VCaP (cell line): ENCODE measurements at regions not wholly inside any gene's neighbourhood (a gene's known extent, or its start where the extent isn't known, plus 50 kb on each side); places are given as distances from the start of the nearest gene placed in this dataset.

Experiments used
- H3K27ac ChIP-seq: fragments of 450-650 bp; 2 replicates; pipeline ENCODE4 v1.5.1; 2017
- TF ChIP-seq, protein P1 (sequence below): fragments of 450-650 bp; conservative IDR thresholded peaks from 2 replicates; pipeline ENCODE4 v1.5.1; 2017; ENCODE audit warnings: mild to moderate bottlenecking, moderate library complexity

DNA sequence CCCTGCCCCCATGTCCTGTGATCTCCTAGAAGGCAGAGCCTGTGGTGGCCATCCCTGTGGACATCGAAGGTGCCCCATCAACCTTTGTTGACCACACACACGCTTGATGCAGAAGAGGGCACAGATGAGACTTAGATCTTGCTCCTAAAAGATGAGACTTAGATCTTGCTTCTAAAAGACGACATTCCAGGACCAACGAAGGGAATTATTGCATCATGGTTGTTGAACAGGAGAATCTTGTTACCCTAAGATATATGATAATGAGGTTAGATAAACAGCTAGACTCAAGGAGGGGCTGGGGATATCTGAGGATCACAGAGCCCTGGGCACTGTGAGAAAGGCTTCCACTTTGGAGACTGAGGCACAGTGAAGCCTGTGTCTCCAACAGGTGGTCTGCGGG is 91.1 kb upstream of the WSCD2 start:
- no peak overlapping the region for H3K27ac ChIP-seq
- TF ChIP-seq, protein P1, sequence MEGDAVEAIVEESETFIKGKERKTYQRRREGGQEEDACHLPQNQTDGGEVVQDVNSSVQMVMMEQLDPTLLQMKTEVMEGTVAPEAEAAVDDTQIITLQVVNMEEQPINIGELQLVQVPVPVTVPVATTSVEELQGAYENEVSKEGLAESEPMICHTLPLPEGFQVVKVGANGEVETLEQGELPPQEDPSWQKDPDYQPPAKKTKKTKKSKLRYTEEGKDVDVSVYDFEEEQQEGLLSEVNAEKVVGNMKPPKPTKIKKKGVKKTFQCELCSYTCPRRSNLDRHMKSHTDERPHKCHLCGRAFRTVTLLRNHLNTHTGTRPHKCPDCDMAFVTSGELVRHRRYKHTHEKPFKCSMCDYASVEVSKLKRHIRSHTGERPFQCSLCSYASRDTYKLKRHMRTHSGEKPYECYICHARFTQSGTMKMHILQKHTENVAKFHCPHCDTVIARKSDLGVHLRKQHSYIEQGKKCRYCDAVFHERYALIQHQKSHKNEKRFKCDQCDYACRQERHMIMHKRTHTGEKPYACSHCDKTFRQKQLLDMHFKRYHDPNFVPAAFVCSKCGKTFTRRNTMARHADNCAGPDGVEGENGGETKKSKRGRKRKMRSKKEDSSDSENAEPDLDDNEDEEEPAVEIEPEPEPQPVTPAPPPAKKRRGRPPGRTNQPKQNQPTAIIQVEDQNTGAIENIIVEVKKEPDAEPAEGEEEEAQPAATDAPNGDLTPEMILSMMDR: no peak

DNA sequence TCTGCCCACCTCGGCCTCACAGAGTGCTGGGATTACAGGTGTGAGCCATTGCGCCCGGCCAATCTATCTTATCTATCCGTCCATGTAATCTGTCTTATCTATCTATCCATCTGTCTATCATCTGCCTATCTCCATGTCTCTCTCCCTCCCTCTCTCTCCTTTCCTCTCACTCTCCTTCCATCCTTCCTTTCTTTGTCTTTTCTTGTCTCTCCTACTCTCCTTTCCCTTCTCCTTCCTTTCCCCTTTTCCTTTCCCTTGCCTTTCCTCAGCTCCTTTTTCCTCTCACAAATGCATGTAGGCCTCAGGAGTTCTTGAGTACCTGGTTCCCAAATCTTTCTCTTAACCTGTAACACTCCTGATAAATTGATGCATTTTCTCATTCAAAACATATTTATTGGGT is 89.3 kb upstream of the WSCD2 start:
- H3K27ac ChIP-seq: no peak overlapping the region
- TF ChIP-seq, protein P1: no peak

DNA sequence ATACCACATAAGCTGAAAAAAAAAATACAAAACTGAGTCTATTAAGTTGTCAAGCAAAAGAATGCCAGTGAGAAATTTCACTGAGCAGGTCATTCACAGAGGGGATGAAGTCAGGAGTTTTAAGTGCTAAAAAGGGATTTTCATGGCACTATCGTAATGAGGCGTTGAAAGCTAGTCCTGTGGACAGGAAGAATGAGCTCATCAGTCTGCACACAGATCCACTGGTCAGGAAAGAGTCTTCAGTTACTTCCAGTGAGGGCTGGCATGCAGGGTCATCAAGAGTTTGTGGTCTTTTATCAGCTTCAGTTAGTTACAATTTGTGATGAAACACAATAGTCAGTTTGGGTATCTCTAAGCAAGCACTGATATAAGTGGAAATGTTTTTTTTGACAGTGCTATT is 88.1 kb upstream of the WSCD2 start:
- TF ChIP-seq, protein P1: no peak
- H3K27ac ChIP-seq: no peak overlapping the region

DNA sequence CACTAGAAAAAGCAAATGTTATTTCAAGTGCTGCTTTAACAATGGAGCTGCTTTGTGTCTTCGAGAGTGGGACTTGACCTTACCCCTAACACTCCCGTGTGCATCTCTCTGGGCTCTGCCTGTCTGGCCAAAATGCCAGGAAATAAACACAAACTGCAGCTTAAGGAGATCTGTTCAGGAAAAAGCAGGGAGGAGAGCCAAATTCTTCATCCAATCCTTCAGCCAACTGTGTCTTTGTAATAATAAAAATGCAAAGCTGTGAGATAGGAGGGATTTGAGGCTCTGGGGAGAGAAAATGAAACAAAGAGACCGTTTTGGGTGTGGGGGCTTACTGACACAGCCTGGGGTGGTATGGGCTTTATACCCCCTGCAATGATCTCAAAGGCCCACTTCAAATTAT is 85.8 kb upstream of the WSCD2 start:
- H3K27ac ChIP-seq: no peak overlapping the region
- TF ChIP-seq, protein P1: no peak

DNA sequence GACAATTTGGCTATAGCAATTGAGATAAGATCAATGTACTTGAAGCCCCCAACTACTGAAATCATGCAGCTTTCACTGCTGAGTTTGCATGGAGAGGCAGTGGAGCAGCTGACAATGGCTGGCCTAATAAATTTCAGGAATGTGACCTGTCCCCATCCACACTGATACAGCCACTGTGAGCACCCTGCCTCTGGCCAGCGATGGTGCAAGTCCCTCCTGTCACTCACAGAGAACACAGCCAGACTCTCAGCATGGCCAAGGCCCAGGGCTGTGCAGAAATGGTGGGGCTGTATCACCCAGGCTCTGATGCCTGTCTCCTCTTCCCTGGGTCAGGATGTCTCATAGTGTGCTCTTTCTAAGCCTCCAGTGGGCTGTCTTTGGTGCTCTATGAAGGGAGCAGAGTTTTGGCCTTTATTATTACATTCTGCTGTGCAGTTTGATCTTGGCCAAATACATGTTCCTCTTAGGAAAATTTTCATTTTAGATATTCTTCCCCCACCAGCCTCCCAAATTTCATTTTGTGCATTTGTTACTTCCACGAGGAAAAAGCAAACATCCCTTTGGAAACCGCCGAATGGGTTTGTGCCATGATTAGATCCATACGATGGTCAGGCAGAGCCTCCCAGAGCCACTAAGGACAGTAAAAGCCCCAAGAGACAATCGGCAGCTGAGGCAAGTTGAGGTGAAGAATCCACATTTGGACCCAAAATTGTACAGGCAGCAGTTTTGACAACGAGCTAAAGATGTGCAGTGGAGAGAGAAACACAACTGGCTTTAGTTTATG is 85.1 kb upstream of the WSCD2 start:
- TF ChIP-seq, protein P1: no peak
- H3K27ac ChIP-seq: no peak overlapping the region

DNA sequence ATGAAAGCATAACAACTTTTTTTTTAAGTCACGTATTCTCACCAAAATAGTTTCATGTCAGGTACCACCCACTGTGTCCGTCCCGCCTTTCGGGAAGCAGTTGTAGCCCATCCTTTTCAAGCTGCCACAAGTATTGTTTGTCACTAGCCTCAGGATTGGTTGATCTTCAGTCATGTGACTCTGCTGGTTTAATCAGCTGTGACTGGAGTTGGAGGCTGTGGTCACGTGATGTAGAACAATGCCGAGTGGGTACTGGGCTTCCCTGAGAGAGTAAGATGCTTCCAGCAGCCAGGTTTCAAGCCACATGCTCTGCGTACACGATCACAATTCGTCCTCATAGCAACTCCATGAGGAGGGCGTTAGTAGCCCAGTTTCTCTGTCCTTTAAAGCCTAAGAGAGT is 83.0 kb upstream of the WSCD2 start:
- H3K27ac ChIP-seq: no peak overlapping the region
- TF ChIP-seq, protein P1: no peak

DNA sequence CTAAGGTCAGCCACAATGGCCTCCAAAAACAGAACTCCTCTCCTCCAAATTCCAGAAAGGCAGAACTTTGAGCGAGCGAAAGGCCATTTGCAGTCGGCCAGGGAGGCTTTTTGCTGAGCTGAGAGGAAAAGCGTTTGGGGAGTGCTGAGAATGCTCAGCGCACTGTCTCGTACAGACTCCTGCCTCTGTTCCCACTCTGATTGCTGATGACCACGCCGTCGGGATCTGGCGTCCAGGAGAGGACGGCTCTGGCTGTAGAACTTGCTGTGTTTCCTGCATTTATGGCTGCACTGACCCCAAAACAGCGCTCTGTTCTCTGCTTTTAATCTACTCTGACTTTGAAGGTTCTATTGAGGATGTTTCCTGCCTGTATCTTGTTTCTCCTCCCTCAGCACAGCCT is 82.4 kb upstream of the WSCD2 start:
- H3K27ac ChIP-seq: no peak overlapping the region
- TF ChIP-seq, protein P1: no peak
